B cell (primary cell): ENCODE measurements at regions not wholly inside any gene's neighbourhood (a gene's known extent, or its start where the extent isn't known, plus 50 kb on each side); places are given as distances from the start of the nearest gene placed in this dataset.

Source experiments
- EZH2 ChIP-seq: IDR thresholded peaks from 2 replicates; pipeline ENCODE4 v1.6.1; 2012; ENCODE audit warnings: borderline replicate concordance, low read depth, mild to moderate bottlenecking, moderate library complexity, low read length; ENCODE audit not compliant: insufficient read depth, poor library complexity, severe bottlenecking
- TF ChIP-seq, protein P1 (sequence below): fragments of 200-600 bp; IDR thresholded peaks from one replicate; pipeline ENCODE4 v1.8.0; 2022; ENCODE audit warnings: antibody characterized with exemption, mild to moderate bottlenecking

DNA sequence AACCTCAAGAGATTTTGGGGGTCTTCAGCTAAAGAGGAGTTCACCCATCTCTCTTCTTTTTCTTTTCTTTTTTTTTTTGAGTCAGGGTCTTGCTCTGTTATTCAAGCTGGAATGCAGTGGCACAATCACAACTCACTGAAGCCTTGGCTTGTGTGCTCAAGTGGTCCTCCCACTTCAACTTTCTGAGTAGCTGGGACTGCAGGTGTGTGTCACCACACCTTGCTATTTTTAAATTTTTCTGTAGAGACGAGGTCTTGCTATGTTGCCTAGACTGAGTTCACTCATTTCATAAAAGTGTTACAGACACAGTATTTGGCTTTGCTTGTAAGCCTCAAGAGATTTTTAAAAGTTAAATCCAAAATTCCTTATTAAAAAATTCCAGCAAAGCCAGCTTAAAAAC, 71.7 kb downstream of the OXSM start:
- TF ChIP-seq, protein P1, sequence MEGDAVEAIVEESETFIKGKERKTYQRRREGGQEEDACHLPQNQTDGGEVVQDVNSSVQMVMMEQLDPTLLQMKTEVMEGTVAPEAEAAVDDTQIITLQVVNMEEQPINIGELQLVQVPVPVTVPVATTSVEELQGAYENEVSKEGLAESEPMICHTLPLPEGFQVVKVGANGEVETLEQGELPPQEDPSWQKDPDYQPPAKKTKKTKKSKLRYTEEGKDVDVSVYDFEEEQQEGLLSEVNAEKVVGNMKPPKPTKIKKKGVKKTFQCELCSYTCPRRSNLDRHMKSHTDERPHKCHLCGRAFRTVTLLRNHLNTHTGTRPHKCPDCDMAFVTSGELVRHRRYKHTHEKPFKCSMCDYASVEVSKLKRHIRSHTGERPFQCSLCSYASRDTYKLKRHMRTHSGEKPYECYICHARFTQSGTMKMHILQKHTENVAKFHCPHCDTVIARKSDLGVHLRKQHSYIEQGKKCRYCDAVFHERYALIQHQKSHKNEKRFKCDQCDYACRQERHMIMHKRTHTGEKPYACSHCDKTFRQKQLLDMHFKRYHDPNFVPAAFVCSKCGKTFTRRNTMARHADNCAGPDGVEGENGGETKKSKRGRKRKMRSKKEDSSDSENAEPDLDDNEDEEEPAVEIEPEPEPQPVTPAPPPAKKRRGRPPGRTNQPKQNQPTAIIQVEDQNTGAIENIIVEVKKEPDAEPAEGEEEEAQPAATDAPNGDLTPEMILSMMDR: no peak
- TF ChIP-seq EZH2: no peak
